HEK293 (cell line): ENCODE measurements at regions not wholly inside any gene's neighbourhood (a gene's known extent, or its start where the extent isn't known, plus 50 kb on each side); places are given as distances from the start of the nearest gene placed in this dataset.

Experiments
- KLF7 ChIP-seq: fragments of 450-650 bp; formaldehyde crosslinking; IDR thresholded peaks from 2 replicates; pipeline ENCODE4 v1.5.1; 2016; ENCODE audit warnings: missing biosample characterization, missing genetic modification characterization, borderline replicate concordance
- ZBTB7A ChIP-seq: fragments of 450-650 bp; formaldehyde crosslinking; IDR thresholded peaks from 2 replicates; pipeline ENCODE4 v1.5.1; 2016; ENCODE audit warnings: low read depth, missing biosample characterization, missing genetic modification characterization
- ZNF37A ChIP-seq: fragments of 450-650 bp; IDR thresholded peaks from 2 replicates; pipeline ENCODE4 v1.5.1; 2018; ENCODE audit warnings: missing biosample characterization, missing genetic modification characterization
- ZNF423 ChIP-seq: fragments of 450-650 bp; formaldehyde crosslinking; IDR thresholded peaks from 2 replicates; pipeline ENCODE4 v1.5.1; 2016; ENCODE audit warnings: missing biosample characterization, missing genetic modification characterization
- ZNF501 ChIP-seq: fragments of 450-650 bp; formaldehyde crosslinking; IDR thresholded peaks from 2 replicates; pipeline ENCODE4 v1.5.1; 2016; ENCODE audit warnings: missing biosample characterization, missing genetic modification characterization
- ZNF530 ChIP-seq: fragments of 450-650 bp; formaldehyde crosslinking; IDR thresholded peaks from 2 replicates; pipeline ENCODE4 v1.5.1; 2016; ENCODE audit warnings: low read depth, missing biosample characterization, missing genetic modification characterization
- ZNF555 ChIP-seq: fragments of 450-650 bp; formaldehyde crosslinking; conservative IDR thresholded peaks from 2 replicates; pipeline ENCODE4 v1.5.1; 2017; ENCODE audit warnings: missing biosample characterization, mild to moderate bottlenecking, missing genetic modification characterization, inconsistent platforms
- ZNF677 ChIP-seq: fragments of 450-650 bp; IDR thresholded peaks from 2 replicates; pipeline ENCODE4 v1.5.0; 2018; ENCODE audit warnings: missing biosample characterization, mild to moderate bottlenecking, missing genetic modification characterization, moderate library complexity
- ZNF76 ChIP-seq: fragments of 450-650 bp; formaldehyde crosslinking; IDR thresholded peaks from 2 replicates; pipeline ENCODE4; 2016; ENCODE audit warnings: low read depth, missing biosample characterization, missing genetic modification characterization, borderline replicate concordance
- TF ChIP-seq, protein P1 (sequence below): fragments of 450-650 bp; formaldehyde crosslinking; IDR thresholded peaks from 2 replicates; pipeline ENCODE4 v1.5.1; 2016; ENCODE audit warnings: missing biosample characterization, missing genetic modification characterization
- TF ChIP-seq, protein P2 (sequence below): fragments of 450-650 bp; formaldehyde crosslinking; IDR thresholded peaks from 2 replicates; pipeline ENCODE4; 2016; ENCODE audit warnings: missing biosample characterization, missing genetic modification characterization
- TF ChIP-seq, protein P3 (sequence below): fragments of 450-650 bp; formaldehyde crosslinking; IDR thresholded peaks from 2 replicates; pipeline ENCODE4 v1.5.1; 2016; ENCODE audit warnings: missing biosample characterization, missing genetic modification characterization
- TF ChIP-seq, protein P4 (sequence below): fragments of 450-650 bp; formaldehyde crosslinking; IDR thresholded peaks from 2 replicates; pipeline ENCODE4 v1.5.1; 2016; ENCODE audit warnings: missing biosample characterization, missing genetic modification characterization

DNA sequence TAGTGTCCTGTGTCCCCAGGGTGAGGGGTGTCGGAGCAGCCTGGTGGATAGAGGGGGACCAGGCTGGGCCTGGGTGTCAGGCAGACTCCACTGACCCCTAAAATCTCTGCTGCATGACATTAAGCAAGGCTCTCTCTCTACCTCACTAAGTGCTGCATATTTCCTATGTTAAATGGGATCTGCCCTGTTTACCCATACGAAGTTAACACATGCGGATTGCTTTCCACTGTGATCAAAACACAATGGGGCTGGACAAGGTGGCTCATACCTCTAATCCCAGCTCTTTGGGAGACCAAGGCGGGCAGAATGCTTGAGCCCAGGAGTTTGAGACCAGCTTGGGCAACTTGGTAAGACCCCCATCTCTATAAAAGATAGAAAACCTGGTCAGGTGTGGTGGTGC, 426.2 kb downstream of the MIAT start:
- TF ChIP-seq, protein P1, sequence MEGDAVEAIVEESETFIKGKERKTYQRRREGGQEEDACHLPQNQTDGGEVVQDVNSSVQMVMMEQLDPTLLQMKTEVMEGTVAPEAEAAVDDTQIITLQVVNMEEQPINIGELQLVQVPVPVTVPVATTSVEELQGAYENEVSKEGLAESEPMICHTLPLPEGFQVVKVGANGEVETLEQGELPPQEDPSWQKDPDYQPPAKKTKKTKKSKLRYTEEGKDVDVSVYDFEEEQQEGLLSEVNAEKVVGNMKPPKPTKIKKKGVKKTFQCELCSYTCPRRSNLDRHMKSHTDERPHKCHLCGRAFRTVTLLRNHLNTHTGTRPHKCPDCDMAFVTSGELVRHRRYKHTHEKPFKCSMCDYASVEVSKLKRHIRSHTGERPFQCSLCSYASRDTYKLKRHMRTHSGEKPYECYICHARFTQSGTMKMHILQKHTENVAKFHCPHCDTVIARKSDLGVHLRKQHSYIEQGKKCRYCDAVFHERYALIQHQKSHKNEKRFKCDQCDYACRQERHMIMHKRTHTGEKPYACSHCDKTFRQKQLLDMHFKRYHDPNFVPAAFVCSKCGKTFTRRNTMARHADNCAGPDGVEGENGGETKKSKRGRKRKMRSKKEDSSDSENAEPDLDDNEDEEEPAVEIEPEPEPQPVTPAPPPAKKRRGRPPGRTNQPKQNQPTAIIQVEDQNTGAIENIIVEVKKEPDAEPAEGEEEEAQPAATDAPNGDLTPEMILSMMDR, result no peak
- TF ChIP-seq ZNF501 (tag by site-specific recombination) (no peak), ZNF677 (no peak), ZNF555 (tag by site-specific recombination) (no peak), ZNF423 (tag by site-specific recombination) (no peak), ZNF76 (tag by site-specific recombination) (no peak), ZNF530 (no peak), ZBTB7A (tag by site-specific recombination) (no peak), KLF7 (tag by site-specific recombination) (no peak), ZNF37A (tag by site-specific recombination) (no peak)
- TF ChIP-seq, protein P2, sequence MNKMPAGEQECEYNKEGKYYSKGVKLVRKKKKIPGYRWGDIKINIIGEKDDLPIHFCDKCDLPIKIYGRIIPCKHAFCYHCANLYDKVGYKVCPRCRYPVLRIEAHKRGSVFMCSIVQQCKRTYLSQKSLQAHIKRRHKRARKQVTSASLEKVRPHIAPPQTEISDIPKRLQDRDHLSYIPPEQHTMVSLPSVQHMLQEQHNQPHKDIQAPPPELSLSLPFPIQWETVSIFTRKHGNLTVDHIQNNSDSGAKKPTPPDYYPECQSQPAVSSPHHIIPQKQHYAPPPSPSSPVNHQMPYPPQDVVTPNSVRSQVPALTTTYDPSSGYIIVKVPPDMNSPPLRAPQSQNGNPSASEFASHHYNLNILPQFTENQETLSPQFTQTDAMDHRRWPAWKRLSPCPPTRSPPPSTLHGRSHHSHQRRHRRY (tag by site-specific recombination), result no peak
- TF ChIP-seq, protein P3, sequence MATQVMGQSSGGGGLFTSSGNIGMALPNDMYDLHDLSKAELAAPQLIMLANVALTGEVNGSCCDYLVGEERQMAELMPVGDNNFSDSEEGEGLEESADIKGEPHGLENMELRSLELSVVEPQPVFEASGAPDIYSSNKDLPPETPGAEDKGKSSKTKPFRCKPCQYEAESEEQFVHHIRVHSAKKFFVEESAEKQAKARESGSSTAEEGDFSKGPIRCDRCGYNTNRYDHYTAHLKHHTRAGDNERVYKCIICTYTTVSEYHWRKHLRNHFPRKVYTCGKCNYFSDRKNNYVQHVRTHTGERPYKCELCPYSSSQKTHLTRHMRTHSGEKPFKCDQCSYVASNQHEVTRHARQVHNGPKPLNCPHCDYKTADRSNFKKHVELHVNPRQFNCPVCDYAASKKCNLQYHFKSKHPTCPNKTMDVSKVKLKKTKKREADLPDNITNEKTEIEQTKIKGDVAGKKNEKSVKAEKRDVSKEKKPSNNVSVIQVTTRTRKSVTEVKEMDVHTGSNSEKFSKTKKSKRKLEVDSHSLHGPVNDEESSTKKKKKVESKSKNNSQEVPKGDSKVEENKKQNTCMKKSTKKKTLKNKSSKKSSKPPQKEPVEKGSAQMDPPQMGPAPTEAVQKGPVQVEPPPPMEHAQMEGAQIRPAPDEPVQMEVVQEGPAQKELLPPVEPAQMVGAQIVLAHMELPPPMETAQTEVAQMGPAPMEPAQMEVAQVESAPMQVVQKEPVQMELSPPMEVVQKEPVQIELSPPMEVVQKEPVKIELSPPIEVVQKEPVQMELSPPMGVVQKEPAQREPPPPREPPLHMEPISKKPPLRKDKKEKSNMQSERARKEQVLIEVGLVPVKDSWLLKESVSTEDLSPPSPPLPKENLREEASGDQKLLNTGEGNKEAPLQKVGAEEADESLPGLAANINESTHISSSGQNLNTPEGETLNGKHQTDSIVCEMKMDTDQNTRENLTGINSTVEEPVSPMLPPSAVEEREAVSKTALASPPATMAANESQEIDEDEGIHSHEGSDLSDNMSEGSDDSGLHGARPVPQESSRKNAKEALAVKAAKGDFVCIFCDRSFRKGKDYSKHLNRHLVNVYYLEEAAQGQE (tag by site-specific recombination), result no peak
- TF ChIP-seq, protein P4, sequence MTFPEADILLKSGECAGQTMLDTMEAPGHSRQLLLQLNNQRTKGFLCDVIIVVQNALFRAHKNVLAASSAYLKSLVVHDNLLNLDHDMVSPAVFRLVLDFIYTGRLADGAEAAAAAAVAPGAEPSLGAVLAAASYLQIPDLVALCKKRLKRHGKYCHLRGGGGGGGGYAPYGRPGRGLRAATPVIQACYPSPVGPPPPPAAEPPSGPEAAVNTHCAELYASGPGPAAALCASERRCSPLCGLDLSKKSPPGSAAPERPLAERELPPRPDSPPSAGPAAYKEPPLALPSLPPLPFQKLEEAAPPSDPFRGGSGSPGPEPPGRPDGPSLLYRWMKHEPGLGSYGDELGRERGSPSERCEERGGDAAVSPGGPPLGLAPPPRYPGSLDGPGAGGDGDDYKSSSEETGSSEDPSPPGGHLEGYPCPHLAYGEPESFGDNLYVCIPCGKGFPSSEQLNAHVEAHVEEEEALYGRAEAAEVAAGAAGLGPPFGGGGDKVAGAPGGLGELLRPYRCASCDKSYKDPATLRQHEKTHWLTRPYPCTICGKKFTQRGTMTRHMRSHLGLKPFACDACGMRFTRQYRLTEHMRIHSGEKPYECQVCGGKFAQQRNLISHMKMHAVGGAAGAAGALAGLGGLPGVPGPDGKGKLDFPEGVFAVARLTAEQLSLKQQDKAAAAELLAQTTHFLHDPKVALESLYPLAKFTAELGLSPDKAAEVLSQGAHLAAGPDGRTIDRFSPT (tag by site-specific recombination), result no peak
